ENCODE measurements at regions not wholly inside any gene's neighbourhood (a gene's known extent, or its start where the extent isn't known, plus 50 kb on each side); places are given as distances from the start of the nearest gene placed in this dataset.

DNA sequence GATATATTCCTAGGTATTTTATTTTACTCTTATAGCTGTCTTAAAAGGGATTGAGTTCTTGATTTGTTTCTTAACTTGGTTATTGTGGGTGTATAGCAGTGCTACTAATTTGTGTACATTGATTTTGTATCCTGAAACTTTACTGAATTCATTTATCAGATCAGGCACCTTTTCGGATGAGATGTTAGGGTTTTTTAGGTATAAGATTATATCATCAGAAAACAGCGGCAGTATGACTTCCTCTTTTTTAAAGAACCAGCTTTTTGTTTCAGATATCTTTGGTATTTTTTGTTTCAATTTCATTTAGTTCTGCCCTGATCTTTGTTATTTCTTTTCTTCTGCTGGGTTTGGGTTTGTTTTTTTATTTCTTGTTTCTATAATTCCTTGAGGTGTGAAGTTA lies 382.4 kb upstream of the ADGRB3 start:
- intact Hi-C loops (cut with micrococcal nuclease; ENCODE audit: unreplicated experiment), result no loop called here

DNA sequence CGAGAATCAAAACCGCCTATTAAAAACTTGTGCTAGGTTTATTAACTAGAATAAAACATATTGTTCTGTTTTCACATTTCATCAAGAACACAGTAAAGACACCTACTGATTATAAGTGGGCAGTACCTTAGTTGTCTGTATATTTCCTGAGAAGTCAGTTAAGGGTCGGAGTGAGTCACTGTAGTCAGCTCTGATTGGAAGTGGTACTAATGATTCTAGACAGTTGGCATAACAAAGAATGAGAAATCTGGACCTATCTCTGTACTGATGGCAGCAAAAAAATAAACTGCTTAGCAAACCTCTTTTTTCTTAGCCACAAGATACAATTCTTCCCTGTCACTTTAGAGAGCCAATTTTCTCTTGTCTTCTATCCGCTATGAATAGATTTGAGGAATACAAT lies 387.3 kb upstream of the ADGRB3 start:
- H3K9me2 ChIP-seq (ENCODE audit: insufficient read depth), result no peaks in the 10 kb centered on the region
- no peak overlapping the region for H2AFZ ChIP-seq
- intact Hi-C loops (cut with micrococcal nuclease; ENCODE audit: unreplicated experiment), result no loop called here
- TF ChIP-seq, protein P1, sequence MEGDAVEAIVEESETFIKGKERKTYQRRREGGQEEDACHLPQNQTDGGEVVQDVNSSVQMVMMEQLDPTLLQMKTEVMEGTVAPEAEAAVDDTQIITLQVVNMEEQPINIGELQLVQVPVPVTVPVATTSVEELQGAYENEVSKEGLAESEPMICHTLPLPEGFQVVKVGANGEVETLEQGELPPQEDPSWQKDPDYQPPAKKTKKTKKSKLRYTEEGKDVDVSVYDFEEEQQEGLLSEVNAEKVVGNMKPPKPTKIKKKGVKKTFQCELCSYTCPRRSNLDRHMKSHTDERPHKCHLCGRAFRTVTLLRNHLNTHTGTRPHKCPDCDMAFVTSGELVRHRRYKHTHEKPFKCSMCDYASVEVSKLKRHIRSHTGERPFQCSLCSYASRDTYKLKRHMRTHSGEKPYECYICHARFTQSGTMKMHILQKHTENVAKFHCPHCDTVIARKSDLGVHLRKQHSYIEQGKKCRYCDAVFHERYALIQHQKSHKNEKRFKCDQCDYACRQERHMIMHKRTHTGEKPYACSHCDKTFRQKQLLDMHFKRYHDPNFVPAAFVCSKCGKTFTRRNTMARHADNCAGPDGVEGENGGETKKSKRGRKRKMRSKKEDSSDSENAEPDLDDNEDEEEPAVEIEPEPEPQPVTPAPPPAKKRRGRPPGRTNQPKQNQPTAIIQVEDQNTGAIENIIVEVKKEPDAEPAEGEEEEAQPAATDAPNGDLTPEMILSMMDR (conservative IDR thresholded peaks at IDR 0.05), result no peak
- TF ChIP-seq EZH2 (IDR thresholded peaks at IDR 0.05; ENCODE audit: low read depth), result no peak
- no peak for DNase-seq
- H3K79me2 ChIP-seq (ENCODE audit: low read depth), result no peaks in the 10 kb centered on the region
- H3F3A ChIP-seq (ENCODE audit: insufficient read depth, low read depth), result no peaks in the 10 kb centered on the region
- no peaks in the 10 kb centered on the region for H3K27me3 ChIP-seq (ENCODE audit: insufficient read depth, low read depth)
- no peaks in the 10 kb centered on the region for H4K20me1 ChIP-seq (ENCODE audit: insufficient read depth)
- H3K36me3 ChIP-seq (ENCODE audit: low read depth), result no peaks in the 10 kb centered on the region
- no peak overlapping the region for H3K4me3 ChIP-seq
- ChIA-PET POLR2A (ENCODE audit: unreplicated experiment) (no interaction called here), CTCF (no interaction called here)
- no peak overlapping the region for H3K4me2 ChIP-seq
- no TSS peak for BruUV-seq (replicated peaks)
- no peaks in the 10 kb centered on the region for H3K9me3 ChIP-seq (ENCODE audit: insufficient read depth, low read depth)
- H3K27ac ChIP-seq, result no peak overlapping the region
- H3K4me1 ChIP-seq (replicated peaks; ENCODE audit: insufficient read depth), result no peaks in the 10 kb centered on the region

More for the DNA sequence above, 382.4 kb upstream of the ADGRB3 start:
- BruUV-seq (replicated peaks), result no TSS peak
- CTCF ChIA-PET, result no interaction called here
- no peaks in the 10 kb centered on the region for H3K79me2 ChIP-seq (ENCODE audit: low read depth)
- no peak overlapping the region for H3K4me2 ChIP-seq
- POLR2A ChIA-PET (ENCODE audit: unreplicated experiment), result no interaction called here
- no peak for DNase-seq
- H2AFZ ChIP-seq, result no peak overlapping the region
- H3K9me3 ChIP-seq (ENCODE audit: insufficient read depth, low read depth), result no peaks in the 10 kb centered on the region
- H4K20me1 ChIP-seq (ENCODE audit: insufficient read depth), result no peaks in the 10 kb centered on the region
- H3K27ac ChIP-seq, result no peak overlapping the region
- no peaks in the 10 kb centered on the region for H3K9me2 ChIP-seq (ENCODE audit: insufficient read depth)
- no peaks in the 10 kb centered on the region for H3K27me3 ChIP-seq (ENCODE audit: insufficient read depth, low read depth)
- no peaks in the 10 kb centered on the region for H3K36me3 ChIP-seq (ENCODE audit: low read depth)
- TF ChIP-seq EZH2 (IDR thresholded peaks at IDR 0.05; ENCODE audit: low read depth), result no peak
- TF ChIP-seq, protein P1 (conservative IDR thresholded peaks at IDR 0.05), result no peak
- H3K4me3 ChIP-seq, result no peak overlapping the region
- no peaks in the 10 kb centered on the region for H3F3A ChIP-seq (ENCODE audit: insufficient read depth, low read depth)
- no peaks in the 10 kb centered on the region for H3K4me1 ChIP-seq (replicated peaks; ENCODE audit: insufficient read depth)

DNA sequence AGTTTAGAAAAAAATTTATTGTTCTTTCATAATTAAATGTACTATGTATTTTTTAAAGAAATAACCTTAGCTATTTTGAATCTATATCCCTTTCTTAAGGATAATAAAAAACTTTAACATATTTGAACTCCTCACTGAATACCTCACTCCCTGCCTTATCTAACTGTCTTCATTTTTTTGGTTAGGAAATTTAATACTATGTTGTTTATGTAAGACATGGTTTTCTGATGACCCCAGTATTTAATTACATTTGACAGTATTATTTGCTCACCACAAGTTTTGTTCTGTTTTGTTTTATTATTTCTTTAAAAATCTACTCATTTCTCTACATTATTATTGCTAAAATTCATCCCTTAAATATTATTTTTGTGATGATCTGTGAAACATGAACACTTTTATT lies 394.4 kb upstream of the ADGRB3 start:
- no peak overlapping the region for H3K4me3 ChIP-seq
- no peaks in the 10 kb centered on the region for H3K9me3 ChIP-seq (ENCODE audit: insufficient read depth, low read depth)
- no peak for DNase-seq
- no peaks in the 10 kb centered on the region for H3K36me3 ChIP-seq (ENCODE audit: low read depth)
- no peaks in the 10 kb centered on the region for H3F3A ChIP-seq (ENCODE audit: insufficient read depth, low read depth)
- ChIA-PET CTCF (no interaction called here), POLR2A (ENCODE audit: unreplicated experiment) (no interaction called here)
- H3K27ac ChIP-seq, result no peak overlapping the region
- no peak overlapping the region for H3K4me2 ChIP-seq
- H4K20me1 ChIP-seq (ENCODE audit: insufficient read depth), result no peaks in the 10 kb centered on the region
- no peaks in the 10 kb centered on the region for H3K79me2 ChIP-seq (ENCODE audit: low read depth)
- no peak overlapping the region for H2AFZ ChIP-seq
- H3K4me1 ChIP-seq (replicated peaks; ENCODE audit: insufficient read depth), result no peaks in the 10 kb centered on the region
- BruUV-seq (replicated peaks), result no TSS peak
- TF ChIP-seq, protein P1 (conservative IDR thresholded peaks at IDR 0.05), result no peak
- TF ChIP-seq EZH2 (IDR thresholded peaks at IDR 0.05; ENCODE audit: low read depth), result no peak
- H3K27me3 ChIP-seq (ENCODE audit: insufficient read depth, low read depth), result no peaks in the 10 kb centered on the region
- no peaks in the 10 kb centered on the region for H3K9me2 ChIP-seq (ENCODE audit: insufficient read depth)
- intact Hi-C loops (cut with micrococcal nuclease; ENCODE audit: unreplicated experiment), result no loop called here

All from PC-9 (cell line).